Suppressor macrophage (primary cell): ENCODE measurements at regions not wholly inside any gene's neighbourhood (a gene's known extent, or its start where the extent isn't known, plus 50 kb on each side); places are given as distances from the start of the nearest gene placed in this dataset.
"Not testable (repeated sequence)": the region's sequence is repeated elsewhere in the genome, so short reads cannot be mapped to it uniquely, and the experiment has no call there.

Experiments
- DNase-seq, 4 experiments: peaks; one replicate each; pipeline ENCODE4 v3.0.0-alpha.2; 2020 to 2022

- DNase-seq, result no peak
Measured at GRCh38 chr10:100664316-100665149, 80.8 kb upstream of the PAX2 start.

GRCh38 chr10:100666634-100667033, 78.7 kb upstream of the PAX2 start:
- DNase-seq, result not testable (repeated sequence)

- no peak for DNase-seq
Measured at GRCh38 chr10:100669616-100670015, 75.8 kb upstream of the PAX2 start.

GRCh38 chr10:100670368-100670767, 75.0 kb upstream of the PAX2 start:
- DNase-seq, result no peak

- peak; percentile 43 to 83 (median 73) for DNase-seq
Measured at GRCh38 chr10:100670828-100671479, 74.4 kb upstream of the PAX2 start.

- no peak for DNase-seq
Measured at GRCh38 chr10:100672199-100672598, 73.2 kb upstream of the PAX2 start.

- no peak for DNase-seq
Measured at GRCh38 chr10:100677290-100677945, 68.0 kb upstream of the PAX2 start.

- DNase-seq, result no peak
Measured at GRCh38 chr10:100679327-100679726, 66.1 kb upstream of the PAX2 start.

- DNase-seq, result no peak
Measured at GRCh38 chr10:100683004-100683403, 62.4 kb upstream of the PAX2 start.

GRCh38 chr10:100683545-100684300, 61.7 kb upstream of the PAX2 start:
- no peak for DNase-seq

- no peak for DNase-seq
Measured at GRCh38 chr10:100684688-100685235, 60.6 kb upstream of the PAX2 start.

GRCh38 chr10:100685331-100685730, 60.1 kb upstream of the PAX2 start:
- DNase-seq, result no peak

GRCh38 chr10:100687143-100688003, 58.0 kb upstream of the PAX2 start:
- no peak for DNase-seq

GRCh38 chr10:100688201-100688600, 57.2 kb upstream of the PAX2 start:
- no peak for DNase-seq

- DNase-seq, result no peak
Measured at GRCh38 chr10:100693821-100694220, 51.6 kb upstream of the PAX2 start.
